ENCODE measurements at regions not wholly inside any gene's neighbourhood (a gene's known extent, or its start where the extent isn't known, plus 50 kb on each side); places are given as distances from the start of the nearest gene placed in this dataset.
A peak's percentile ranks its signal among the peaks of the same experiment; 100 is the strongest.
"Not testable (repeated sequence)": the region's sequence is repeated elsewhere in the genome, so short reads cannot be mapped to it uniquely, and the experiment has no call there.

- H3K36me3 ChIP-seq: no peaks in the 10 kb centered on the region
- DNase-seq: no peak
Measured at GRCh38 chr2:167607211-167607610, 640.2 kb downstream of the STK39 start.

GRCh38 chr2:167602122-167602521 is 645.3 kb downstream of the STK39 start:
- no peak overlapping the region for H3K27ac ChIP-seq
- DNase-seq: no peak
- no peaks in the 10 kb centered on the region for H3K4me1 ChIP-seq
- no peak overlapping the region for H3K4me3 ChIP-seq
- no peaks in the 10 kb centered on the region for H3K9me3 ChIP-seq (replicated peaks)
- H3K27me3 ChIP-seq: no peaks in the 10 kb centered on the region
- H3K36me3 ChIP-seq: no peaks in the 10 kb centered on the region

More at GRCh38 chr2:167607211-167607610, 640.2 kb downstream of the STK39 start:
- Histone ChIP-seq H3K27ac (no peak overlapping the region), H3K27me3 (no peaks in the 10 kb centered on the region), H3K4me1 (no peaks in the 10 kb centered on the region), H3K9me3 (replicated peaks) (no peaks in the 10 kb centered on the region), H3K4me3 (no peak overlapping the region)

GRCh38 chr2:167599219-167599618 is 648.2 kb downstream of the STK39 start:
- H3K36me3 ChIP-seq: no peaks in the 10 kb centered on the region
- DNase-seq: no peak
- H3K4me1 ChIP-seq: no peaks in the 10 kb centered on the region
- H3K4me3 ChIP-seq: no peak overlapping the region
- H3K9me3 ChIP-seq (replicated peaks): no peaks in the 10 kb centered on the region
- no peak overlapping the region for H3K27ac ChIP-seq
- H3K27me3 ChIP-seq: no peaks in the 10 kb centered on the region

GRCh38 chr2:167595839-167596471 is 651.4 kb downstream of the STK39 start:
- DNase-seq: no peak
- H3K4me3 ChIP-seq: no peak overlapping the region
- H3K4me1 ChIP-seq: no peaks in the 10 kb centered on the region; the same call in 1 of the 2 replicates
- no peaks in the 10 kb centered on the region for H3K27me3 ChIP-seq
- no peaks in the 10 kb centered on the region for H3K9me3 ChIP-seq (replicated peaks)
- H3K27ac ChIP-seq: no peak overlapping the region
- no peaks in the 10 kb centered on the region for H3K36me3 ChIP-seq

- Histone ChIP-seq H3K4me1 (peaks cover 4% of the 10 kb centered on the region), H3K36me3 (no peaks in the 10 kb centered on the region), H3K27ac (no peak overlapping the region), H3K9me3 (replicated peaks) (no peaks in the 10 kb centered on the region), H3K27me3 (no peaks in the 10 kb centered on the region), H3K4me3 (no peak overlapping the region)
- DNase-seq: no peak
Measured at GRCh38 chr2:167595021-167595420, 652.4 kb downstream of the STK39 start.

GRCh38 chr2:167592441-167592840 is 655.0 kb downstream of the STK39 start:
- no peak overlapping the region for H3K4me3 ChIP-seq
- H3K4me1 ChIP-seq: peaks cover 7% of the 10 kb centered on the region
- no peaks in the 10 kb centered on the region for H3K27me3 ChIP-seq
- no peak for DNase-seq
- no peaks in the 10 kb centered on the region for H3K36me3 ChIP-seq
- H3K9me3 ChIP-seq (replicated peaks): no peaks in the 10 kb centered on the region
- H3K27ac ChIP-seq: no peak overlapping the region

GRCh38 chr2:167582619-167583018 is 664.8 kb downstream of the STK39 start:
- DNase-seq: peak; percentile 63 to 72
- no peaks in the 10 kb centered on the region for H3K36me3 ChIP-seq
- H3K27me3 ChIP-seq: no peaks in the 10 kb centered on the region
- peak overlapping the region; percentile 23 for H3K4me3 ChIP-seq
- H3K9me3 ChIP-seq (replicated peaks): no peaks in the 10 kb centered on the region; the same call in 1 of the 2 replicates
- H3K4me1 ChIP-seq: peaks cover 40% of the 10 kb centered on the region
- peak overlapping the region; percentile 93 for H3K27ac ChIP-seq

GRCh38 chr2:167581961-167582574 is 665.3 kb downstream of the STK39 start:
- no peaks in the 10 kb centered on the region; the same call in 1 of the 2 replicates for H3K9me3 ChIP-seq (replicated peaks)
- peak overlapping the region; percentile 23 for H3K4me3 ChIP-seq
- H3K27ac ChIP-seq: peak overlapping the region; percentile 93
- DNase-seq: peak; percentile 48 to 79
- no peaks in the 10 kb centered on the region for H3K27me3 ChIP-seq
- H3K4me1 ChIP-seq: peaks cover 40% of the 10 kb centered on the region
- no peaks in the 10 kb centered on the region for H3K36me3 ChIP-seq

- no peak for DNase-seq
- no peak overlapping the region for H3K4me3 ChIP-seq
- H3K36me3 ChIP-seq: no peaks in the 10 kb centered on the region
- H3K27ac ChIP-seq: no peak overlapping the region
- H3K4me1 ChIP-seq: peaks cover 39% of the 10 kb centered on the region
- H3K27me3 ChIP-seq: no peaks in the 10 kb centered on the region
- H3K9me3 ChIP-seq (replicated peaks): no peaks in the 10 kb centered on the region; the same call in 1 of the 2 replicates
Measured at GRCh38 chr2:167579826-167580225, 667.6 kb downstream of the STK39 start.

GRCh38 chr2:167575276-167575675 is 672.1 kb downstream of the STK39 start:
- Histone ChIP-seq H3K36me3 (no peaks in the 10 kb centered on the region), H3K4me3 (no peak overlapping the region), H3K4me1 (peaks cover 10% of the 10 kb centered on the region), H3K27me3 (no peaks in the 10 kb centered on the region), H3K9me3 (replicated peaks) (no peaks in the 10 kb centered on the region), H3K27ac (no peak overlapping the region)
- DNase-seq: no peak

- Histone ChIP-seq H3K9me3 (replicated peaks) (no peaks in the 10 kb centered on the region), H3K36me3 (no peaks in the 10 kb centered on the region), H3K4me3 (no peak overlapping the region), H3K27me3 (no peaks in the 10 kb centered on the region), H3K4me1 (no peaks in the 10 kb centered on the region), H3K27ac (no peak overlapping the region)
- DNase-seq: no peak
Measured at GRCh38 chr2:167572883-167573619, 674.3 kb downstream of the STK39 start.

GRCh38 chr2:167570370-167570769 is 677.0 kb downstream of the STK39 start:
- Histone ChIP-seq H3K27me3 (no peaks in the 10 kb centered on the region), H3K36me3 (no peaks in the 10 kb centered on the region), H3K9me3 (replicated peaks) (peaks cover 5% of the 10 kb centered on the region), H3K4me1 (0 out of 2 replicates have a peak, but pooled peaks cover 1% of the 10 kb centered on the region), H3K4me3 (no peak overlapping the region), H3K27ac (no peak overlapping the region)
- DNase-seq: no peak

GRCh38 chr2:167563885-167564619 is 675.8 kb downstream of the XIRP2 start:
- DNase-seq, H3K36me3 ChIP-seq, H3K27ac ChIP-seq, H3K4me3 ChIP-seq, H3K27me3 ChIP-seq, H3K4me1 ChIP-seq: not testable (repeated sequence)
- H3K9me3 ChIP-seq (replicated peaks): peaks cover 14% of the 10 kb centered on the region

- not testable (repeated sequence) for H3K27ac ChIP-seq; H3K9me3 ChIP-seq (replicated peaks); H3K27me3 ChIP-seq; H3K36me3 ChIP-seq; H3K4me1 ChIP-seq; H3K4me3 ChIP-seq; DNase-seq
Measured at GRCh38 chr2:167558272-167558991, 670.2 kb downstream of the XIRP2 start.

Data from SJCRH30 (cell line).